SH-SY5Y (cell line): ENCODE measurements at regions not wholly inside any gene's neighbourhood (a gene's known extent, or its start where the extent isn't known, plus 50 kb on each side); places are given as distances from the start of the nearest gene placed in this dataset.

Source experiments
- GATA2 ChIP-seq: IDR thresholded peaks from 2 replicates; pipeline ENCODE4 v1.6.1; 2011; ENCODE audit warnings: mild to moderate bottlenecking, low read depth, low read length
- GATA3 ChIP-seq: IDR thresholded peaks from 2 replicates; pipeline ENCODE4 v1.6.1; 2011; ENCODE audit warnings: low read depth, mild to moderate bottlenecking, low read length, moderate library complexity

GRCh38 chr5:167634432-167634831, 657.0 kb upstream of the WWC1 start:
- no peak for TF ChIP-seq GATA3
- TF ChIP-seq GATA2 = no peak
